SK-N-SH treated with all-trans-retinoic acid at 6 μM for 48 hours (cell line): ENCODE measurements at regions not wholly inside any gene's neighbourhood (a gene's known extent, or its start where the extent isn't known, plus 50 kb on each side); places are given as distances from the start of the nearest gene placed in this dataset.

ENCODE experiments used
- ATAC-seq: fragments of 200-7000 bp; cut with Tn5 transposase; 3 replicates; pipeline ENCODE4 v1.9.1; 2020; ENCODE audit warnings: mild to moderate bottlenecking, moderate library complexity
- ARNTL ChIP-seq: fragments of 450-650 bp; formaldehyde crosslinking; IDR thresholded peaks from 2 replicates; pipeline ENCODE4 v1.5.0; 2020; ENCODE audit warnings: low read depth, mild to moderate bottlenecking, moderate library complexity, borderline replicate concordance
- BACH2 ChIP-seq: fragments of 250-450 bp; sonication (Bioruptor Pico); IDR thresholded peaks from 2 replicates; pipeline ENCODE4 v1.9.0; 2021; ENCODE audit warnings: mild to moderate bottlenecking, borderline replicate concordance
- CSDC2 ChIP-seq: fragments of 250-450 bp; sonication (Bioruptor Pico); IDR thresholded peaks from 2 replicates; pipeline ENCODE4 v1.5.0; 2020; ENCODE audit warnings: mild to moderate bottlenecking, moderate library complexity
- CSRNP3 ChIP-seq: fragments of 250-450 bp; sonication (Bioruptor Pico); IDR thresholded peaks from 2 replicates; pipeline ENCODE4 v1.5.1; 2021; ENCODE audit warnings: mild to moderate bottlenecking, moderate library complexity
- ESRRG ChIP-seq: fragments of 250-450 bp; sonication (Bioruptor Pico); IDR thresholded peaks from 2 replicates; pipeline ENCODE4 v1.6.1; 2021; ENCODE audit warnings: mild to moderate bottlenecking
- GLIS3 ChIP-seq: fragments of 250-450 bp; sonication (Bioruptor Pico); IDR thresholded peaks from 2 replicates; pipeline ENCODE4 v1.5.0; 2020; ENCODE audit warnings: mild to moderate bottlenecking, moderate library complexity
- POU6F1 ChIP-seq: fragments of 250-450 bp; sonication (Bioruptor Pico); IDR thresholded peaks from 2 replicates; pipeline ENCODE4 v1.8.0; 2021; ENCODE audit warnings: low read depth, mild to moderate bottlenecking, moderate library complexity, borderline replicate concordance
- PPARA ChIP-seq: fragments of 250-450 bp; sonication (Bioruptor Pico); IDR thresholded peaks from 2 replicates; pipeline ENCODE4 v1.5.0; 2020; ENCODE audit warnings: mild to moderate bottlenecking, borderline replicate concordance
- RARB ChIP-seq: fragments of 250-450 bp; sonication (Bioruptor Pico); IDR thresholded peaks from 2 replicates; pipeline ENCODE4 v1.8.0; 2021; ENCODE audit warnings: mild to moderate bottlenecking, moderate library complexity
- SNAI2 ChIP-seq: fragments of 250-450 bp; sonication (Bioruptor Pico); IDR thresholded peaks from 2 replicates; pipeline ENCODE4 v1.5.0; 2020; ENCODE audit warnings: mild to moderate bottlenecking, moderate library complexity
- TCF4 ChIP-seq: fragments of 250-450 bp; sonication (Bioruptor Pico); IDR thresholded peaks from 2 replicates; pipeline ENCODE4 v1.8.0; 2021; ENCODE audit warnings: mild to moderate bottlenecking, moderate library complexity, borderline replicate concordance
- TOX ChIP-seq: fragments of 250-450 bp; sonication (Bioruptor Pico); IDR thresholded peaks from 2 replicates; pipeline ENCODE4 v1.8.0; 2021; ENCODE audit warnings: mild to moderate bottlenecking, moderate library complexity, borderline replicate concordance
- ZC3H10 ChIP-seq: fragments of 250-450 bp; sonication (Bioruptor Pico); IDR thresholded peaks from 2 replicates; pipeline ENCODE4 v1.5.1; 2021; ENCODE audit warnings: mild to moderate bottlenecking, moderate library complexity
- ZFP3 ChIP-seq: fragments of 250-450 bp; sonication (Bioruptor Pico); IDR thresholded peaks from 2 replicates; pipeline ENCODE4 v1.5.0; 2020; ENCODE audit warnings: mild to moderate bottlenecking, moderate library complexity
- ZFP30 ChIP-seq: fragments of 450-650 bp; formaldehyde crosslinking; IDR thresholded peaks from 2 replicates; pipeline ENCODE4 v1.5.0; 2022; ENCODE audit warnings: mild to moderate bottlenecking, moderate library complexity
- ZNF565 ChIP-seq: fragments of 450-650 bp; formaldehyde crosslinking; conservative IDR thresholded peaks from 2 replicates; pipeline ENCODE4 v1.5.0; 2020; ENCODE audit warnings: low read depth, mild to moderate bottlenecking, moderate library complexity
- ZNF70 ChIP-seq: fragments of 450-650 bp; formaldehyde crosslinking; IDR thresholded peaks from 2 replicates; pipeline ENCODE4 v1.5.0; 2020; ENCODE audit warnings: mild to moderate bottlenecking, moderate library complexity
- ZNF8 ChIP-seq: fragments of 450-650 bp; formaldehyde crosslinking; IDR thresholded peaks from 2 replicates; pipeline ENCODE4 v1.5.0; 2020; ENCODE audit warnings: mild to moderate bottlenecking, moderate library complexity
- TF ChIP-seq, protein P1 (sequence below): fragments of 250-450 bp; sonication (Bioruptor Pico); IDR thresholded peaks from 2 replicates; pipeline ENCODE4 v1.5.1; 2020; ENCODE audit warnings: low read depth, mild to moderate bottlenecking, moderate library complexity
- TF ChIP-seq, protein P2 (sequence below): fragments of 250-450 bp; sonication (Bioruptor Pico); IDR thresholded peaks from 2 replicates; pipeline ENCODE4 v1.8.0; 2020; ENCODE audit warnings: mild to moderate bottlenecking, moderate library complexity, borderline replicate concordance
- TF ChIP-seq, protein P3 (sequence below): fragments of 250-450 bp; sonication (Bioruptor Pico); IDR thresholded peaks from 2 replicates; pipeline ENCODE4 v1.5.0; 2020; ENCODE audit warnings: mild to moderate bottlenecking, moderate library complexity

DNA sequence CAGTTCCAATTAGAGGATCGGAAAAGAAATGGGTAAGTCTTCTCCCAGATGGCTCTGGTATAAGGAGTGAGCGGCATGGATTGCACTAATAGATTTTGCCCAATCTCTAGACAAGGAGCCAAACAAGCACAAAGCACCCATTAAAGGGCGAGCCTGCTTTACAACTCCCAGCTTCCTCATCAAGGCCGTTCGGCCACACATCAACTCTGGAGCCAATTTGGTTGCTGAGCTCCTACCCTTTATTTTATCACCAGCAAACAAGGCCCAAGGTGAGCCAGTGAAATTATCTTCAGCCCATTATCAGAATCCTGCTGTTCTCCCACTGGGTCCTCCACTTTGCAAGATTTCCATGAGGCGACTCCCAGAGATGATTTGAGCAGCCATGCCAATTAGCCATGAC, 292.2 kb upstream of the NPVF start:
- ATAC-seq = no peak
- TF ChIP-seq POU6F1 (no peak), TOX (no peak)

DNA sequence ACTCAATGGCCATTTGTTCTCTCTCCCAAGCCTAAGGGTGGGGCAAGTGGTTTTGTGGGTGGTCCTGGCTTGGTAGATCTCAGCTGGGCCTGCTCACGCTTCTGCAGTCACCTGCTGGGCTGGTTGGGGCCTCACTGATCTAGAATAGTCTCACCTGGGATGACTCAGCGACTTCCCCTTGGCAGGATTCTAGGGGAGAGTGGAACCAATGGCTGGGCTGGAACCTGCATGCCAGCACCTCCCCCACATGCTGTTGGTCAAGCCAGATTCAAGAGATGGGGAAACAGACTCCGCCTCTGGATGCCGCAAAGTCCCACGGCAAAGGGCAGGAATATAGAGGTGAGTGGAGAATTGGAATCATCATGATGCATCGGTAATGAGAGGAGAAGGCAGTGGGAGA, 292.9 kb upstream of the NPVF start:
- TF ChIP-seq, protein P1, sequence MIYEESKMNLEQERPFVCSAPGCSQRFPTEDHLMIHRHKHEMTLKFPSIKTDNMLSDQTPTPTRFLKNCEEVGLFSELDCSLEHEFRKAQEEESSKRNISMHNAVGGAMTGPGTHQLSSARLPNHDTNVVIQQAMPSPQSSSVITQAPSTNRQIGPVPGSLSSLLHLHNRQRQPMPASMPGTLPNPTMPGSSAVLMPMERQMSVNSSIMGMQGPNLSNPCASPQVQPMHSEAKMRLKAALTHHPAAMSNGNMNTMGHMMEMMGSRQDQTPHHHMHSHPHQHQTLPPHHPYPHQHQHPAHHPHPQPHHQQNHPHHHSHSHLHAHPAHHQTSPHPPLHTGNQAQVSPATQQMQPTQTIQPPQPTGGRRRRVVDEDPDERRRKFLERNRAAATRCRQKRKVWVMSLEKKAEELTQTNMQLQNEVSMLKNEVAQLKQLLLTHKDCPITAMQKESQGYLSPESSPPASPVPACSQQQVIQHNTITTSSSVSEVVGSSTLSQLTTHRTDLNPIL = no peak
- no peak for TF ChIP-seq PPARA
- TF ChIP-seq ARNTL (CRISPR knock-in tag) = no peak
- no peak for TF ChIP-seq SNAI2 (CRISPR knock-in tag)
- TF ChIP-seq ZFP30 = no peak
- no peak for TF ChIP-seq CSDC2
- no peak for TF ChIP-seq ESRRG (CRISPR knock-in tag)
- TF ChIP-seq BACH2 (CRISPR knock-in tag) = no peak
- TF ChIP-seq ZC3H10 = no peak
- TF ChIP-seq POU6F1 = no peak
- TF ChIP-seq RARB (CRISPR knock-in tag) = no peak
- TF ChIP-seq GLIS3 (CRISPR knock-in tag) = no peak
- TF ChIP-seq, protein P2, sequence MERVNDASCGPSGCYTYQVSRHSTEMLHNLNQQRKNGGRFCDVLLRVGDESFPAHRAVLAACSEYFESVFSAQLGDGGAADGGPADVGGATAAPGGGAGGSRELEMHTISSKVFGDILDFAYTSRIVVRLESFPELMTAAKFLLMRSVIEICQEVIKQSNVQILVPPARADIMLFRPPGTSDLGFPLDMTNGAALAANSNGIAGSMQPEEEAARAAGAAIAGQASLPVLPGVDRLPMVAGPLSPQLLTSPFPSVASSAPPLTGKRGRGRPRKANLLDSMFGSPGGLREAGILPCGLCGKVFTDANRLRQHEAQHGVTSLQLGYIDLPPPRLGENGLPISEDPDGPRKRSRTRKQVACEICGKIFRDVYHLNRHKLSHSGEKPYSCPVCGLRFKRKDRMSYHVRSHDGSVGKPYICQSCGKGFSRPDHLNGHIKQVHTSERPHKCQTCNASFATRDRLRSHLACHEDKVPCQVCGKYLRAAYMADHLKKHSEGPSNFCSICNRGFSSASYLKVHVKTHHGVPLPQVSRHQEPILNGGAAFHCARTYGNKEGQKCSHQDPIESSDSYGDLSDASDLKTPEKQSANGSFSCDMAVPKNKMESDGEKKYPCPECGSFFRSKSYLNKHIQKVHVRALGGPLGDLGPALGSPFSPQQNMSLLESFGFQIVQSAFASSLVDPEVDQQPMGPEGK = no peak
- no peak for TF ChIP-seq ZNF70
- no peak for TF ChIP-seq TOX
- TF ChIP-seq ZNF8 (CRISPR knock-in tag) = no peak
- no peak for TF ChIP-seq ZFP3 (CRISPR knock-in tag)
- TF ChIP-seq, protein P3, sequence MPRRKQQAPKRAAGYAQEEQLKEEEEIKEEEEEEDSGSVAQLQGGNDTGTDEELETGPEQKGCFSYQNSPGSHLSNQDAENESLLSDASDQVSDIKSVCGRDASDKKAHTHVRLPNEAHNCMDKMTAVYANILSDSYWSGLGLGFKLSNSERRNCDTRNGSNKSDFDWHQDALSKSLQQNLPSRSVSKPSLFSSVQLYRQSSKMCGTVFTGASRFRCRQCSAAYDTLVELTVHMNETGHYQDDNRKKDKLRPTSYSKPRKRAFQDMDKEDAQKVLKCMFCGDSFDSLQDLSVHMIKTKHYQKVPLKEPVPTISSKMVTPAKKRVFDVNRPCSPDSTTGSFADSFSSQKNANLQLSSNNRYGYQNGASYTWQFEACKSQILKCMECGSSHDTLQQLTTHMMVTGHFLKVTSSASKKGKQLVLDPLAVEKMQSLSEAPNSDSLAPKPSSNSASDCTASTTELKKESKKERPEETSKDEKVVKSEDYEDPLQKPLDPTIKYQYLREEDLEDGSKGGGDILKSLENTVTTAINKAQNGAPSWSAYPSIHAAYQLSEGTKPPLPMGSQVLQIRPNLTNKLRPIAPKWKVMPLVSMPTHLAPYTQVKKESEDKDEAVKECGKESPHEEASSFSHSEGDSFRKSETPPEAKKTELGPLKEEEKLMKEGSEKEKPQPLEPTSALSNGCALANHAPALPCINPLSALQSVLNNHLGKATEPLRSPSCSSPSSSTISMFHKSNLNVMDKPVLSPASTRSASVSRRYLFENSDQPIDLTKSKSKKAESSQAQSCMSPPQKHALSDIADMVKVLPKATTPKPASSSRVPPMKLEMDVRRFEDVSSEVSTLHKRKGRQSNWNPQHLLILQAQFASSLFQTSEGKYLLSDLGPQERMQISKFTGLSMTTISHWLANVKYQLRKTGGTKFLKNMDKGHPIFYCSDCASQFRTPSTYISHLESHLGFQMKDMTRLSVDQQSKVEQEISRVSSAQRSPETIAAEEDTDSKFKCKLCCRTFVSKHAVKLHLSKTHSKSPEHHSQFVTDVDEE = no peak
- TF ChIP-seq TCF4 = no peak
- no peak for ATAC-seq

DNA sequence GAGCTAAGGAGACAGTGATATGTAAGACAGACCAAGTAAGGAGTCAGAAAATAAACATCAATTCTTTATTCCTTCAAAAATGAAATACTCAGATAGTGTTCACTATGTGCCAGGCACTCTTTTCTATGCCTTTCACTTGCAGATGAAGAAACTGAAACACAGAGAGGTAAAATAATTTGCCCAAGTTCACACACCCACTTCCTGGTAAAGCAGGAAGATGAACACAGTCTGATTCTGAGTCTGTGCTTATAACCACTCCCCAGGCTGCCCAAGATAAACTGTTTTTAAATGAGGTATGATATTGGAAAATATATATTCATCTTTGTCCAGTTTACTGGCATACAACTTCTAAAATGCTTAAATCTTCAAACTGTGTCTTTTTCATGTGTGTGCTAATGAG, 294.4 kb upstream of the NPVF start:
- TF ChIP-seq PPARA = no peak
- TF ChIP-seq ZFP3 (CRISPR knock-in tag) = no peak
- TF ChIP-seq BACH2 (CRISPR knock-in tag) = no peak
- TF ChIP-seq GLIS3 (CRISPR knock-in tag) = no peak
- TF ChIP-seq, protein P2 = no peak
- TF ChIP-seq, protein P3 = no peak
- no peak for TF ChIP-seq CSRNP3 (CRISPR knock-in tag)
- TF ChIP-seq ARNTL (CRISPR knock-in tag) = no peak
- no peak for TF ChIP-seq ZNF565 (CRISPR knock-in tag)
- no peak for ATAC-seq
